IMR-90 (cell line): ENCODE measurements at regions not wholly inside any gene's neighbourhood (a gene's known extent, or its start where the extent isn't known, plus 50 kb on each side); places are given as distances from the start of the nearest gene placed in this dataset.
"Not testable (repeated sequence)": the region's sequence is repeated elsewhere in the genome, so short reads cannot be mapped to it uniquely, and the experiment has no call there.

Source experiments
- BHLHE40 ChIP-seq: fragments of 150-350 bp; IDR thresholded peaks from 2 replicates; pipeline ENCODE4 v1.6.1; 2016; ENCODE audit warnings: mild to moderate bottlenecking, low read depth, low read length
- CEBPB ChIP-seq: IDR thresholded peaks from 2 replicates; pipeline ENCODE4 v1.6.1; 2012; ENCODE audit warnings: low read depth, low read length, improper control_type of control experiment
- CTCF ChIP-seq: conservative IDR thresholded peaks from 2 replicates; pipeline ENCODE4 v1.5.1; 2012; ENCODE audit warnings: mild to moderate bottlenecking, low read depth, low read length, improper control_type of control experiment
- MAFK ChIP-seq: IDR thresholded peaks from 2 replicates; pipeline ENCODE4 v1.6.1; 2012; ENCODE audit warnings: low read depth, low read length, improper control_type of control experiment
- MXI1 ChIP-seq: IDR thresholded peaks from 2 replicates; pipeline ENCODE4 v1.6.1; 2012; ENCODE audit warnings: low read depth, mild to moderate bottlenecking, low read length, moderate library complexity, borderline replicate concordance
- NFE2L2 ChIP-seq: fragments of 150-350 bp; IDR thresholded peaks from 2 replicates; pipeline ENCODE4 v1.6.1; 2016; ENCODE audit warnings: low read depth, mild to moderate bottlenecking, low read length
- POLR2A ChIP-seq: IDR thresholded peaks from 2 replicates; pipeline ENCODE4 v1.6.1; 2012; ENCODE audit warnings: mild to moderate bottlenecking, low read depth, low read length
- RAD21 ChIP-seq: IDR thresholded peaks from 2 replicates; pipeline ENCODE4 v1.6.1; 2012; ENCODE audit warnings: low read length, improper control_type of control experiment
- RCOR1 ChIP-seq: IDR thresholded peaks from 2 replicates; pipeline ENCODE4 v1.6.1; 2012; ENCODE audit warnings: mild to moderate bottlenecking, low read length, improper control_type of control experiment; ENCODE audit not compliant: insufficient replicate concordance
- RFX5 ChIP-seq: IDR thresholded peaks from 2 replicates; pipeline ENCODE4 v1.8.0; 2012; ENCODE audit warnings: low read depth, mild to moderate bottlenecking, low read length, moderate library complexity
- TF ChIP-seq, protein P1 (sequence below): fragments of 150-350 bp; IDR thresholded peaks from 2 replicates; pipeline ENCODE4 v1.6.1; 2017; ENCODE audit warnings: mild to moderate bottlenecking, antibody characterized with exemption, low read length, low read depth

DNA sequence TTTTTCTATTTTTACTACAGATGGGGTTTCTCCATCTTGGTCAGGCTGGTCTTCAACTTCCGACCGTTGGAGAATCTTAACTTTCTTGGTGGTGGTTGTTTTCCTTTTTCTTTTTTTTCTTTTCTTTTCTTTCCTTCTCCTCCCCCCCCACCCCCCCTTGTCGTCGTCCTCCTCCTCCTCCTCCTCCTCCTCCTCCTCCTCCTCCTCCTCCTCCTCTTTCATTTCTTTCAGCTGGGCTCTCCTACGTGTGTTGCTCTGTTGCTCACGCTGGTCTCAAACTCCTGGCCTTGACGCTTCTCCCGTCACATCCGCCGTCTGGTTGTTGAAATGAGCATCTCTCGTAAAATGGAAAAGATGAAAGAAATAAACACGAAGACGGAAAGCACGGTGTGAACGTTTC lies 2115.1 kb upstream of the TPTE start:
- not testable (repeated sequence) for TF ChIP-seq CTCF, CEBPB, NFE2L2, RCOR1, BHLHE40, POLR2A, MXI1, RFX5, RAD21, MAFK
- TF ChIP-seq, protein P1, sequence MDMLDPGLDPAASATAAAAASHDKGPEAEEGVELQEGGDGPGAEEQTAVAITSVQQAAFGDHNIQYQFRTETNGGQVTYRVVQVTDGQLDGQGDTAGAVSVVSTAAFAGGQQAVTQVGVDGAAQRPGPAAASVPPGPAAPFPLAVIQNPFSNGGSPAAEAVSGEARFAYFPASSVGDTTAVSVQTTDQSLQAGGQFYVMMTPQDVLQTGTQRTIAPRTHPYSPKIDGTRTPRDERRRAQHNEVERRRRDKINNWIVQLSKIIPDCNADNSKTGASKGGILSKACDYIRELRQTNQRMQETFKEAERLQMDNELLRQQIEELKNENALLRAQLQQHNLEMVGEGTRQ: not testable (repeated sequence)
